ENCODE measurements at regions not wholly inside any gene's neighbourhood (a gene's known extent, or its start where the extent isn't known, plus 50 kb on each side); places are given as distances from the start of the nearest gene placed in this dataset.

- Histone ChIP-seq H2AFZ (no peak overlapping the region), H3K9me2 (ENCODE audit: insufficient read depth) (no peaks in the 10 kb centered on the region), H3K4me3 (no peak overlapping the region), H3K27ac (no peak overlapping the region), H3K27me3 (ENCODE audit: insufficient read depth, low read depth) (no peaks in the 10 kb centered on the region), H3K79me2 (ENCODE audit: low read depth) (no peaks in the 10 kb centered on the region), H3F3A (ENCODE audit: insufficient read depth, low read depth) (no peaks in the 10 kb centered on the region), H3K4me1 (replicated peaks; ENCODE audit: insufficient read depth) (no peaks in the 10 kb centered on the region), H3K36me3 (ENCODE audit: low read depth) (no peaks in the 10 kb centered on the region), H3K4me2 (no peak overlapping the region), H4K20me1 (ENCODE audit: insufficient read depth) (no peaks in the 10 kb centered on the region), H3K9me3 (ENCODE audit: insufficient read depth, low read depth) (no peaks in the 10 kb centered on the region)
- ChIA-PET POLR2A (ENCODE audit: unreplicated experiment) (interaction anchor here (0.5 kb wide), 1 partner anchor 103 kb away, joined by 8 read pairs; no protein-coding TSS in a partner anchor), CTCF (no interaction called here)
- no TSS peak for BruUV-seq (replicated peaks)
- TF ChIP-seq EZH2 (IDR thresholded peaks at IDR 0.05; ENCODE audit: low read depth) = no peak
- peak; percentile 24; the same call in 1 of the 2 replicates for TF ChIP-seq CTCF (conservative IDR thresholded peaks at IDR 0.05)
- intact Hi-C loops (cut with micrococcal nuclease; ENCODE audit: unreplicated experiment) = loop anchor here (10.0 kb wide), 2 partner anchors 173 to 813 kb away; no protein-coding TSS in a partner anchor
- no peak for DNase-seq
Measured at GRCh38 chr4:89482251-89482650, 174.7 kb upstream of the GPRIN3 start.

- no peaks in the 10 kb centered on the region for H3K27me3 ChIP-seq (ENCODE audit: insufficient read depth, low read depth)
- no peaks in the 10 kb centered on the region for H3K36me3 ChIP-seq (ENCODE audit: low read depth)
- H2AFZ ChIP-seq = no peak overlapping the region
- ChIA-PET CTCF (no interaction called here), POLR2A (ENCODE audit: unreplicated experiment) (no interaction called here)
- no peaks in the 10 kb centered on the region for H3K4me1 ChIP-seq (replicated peaks; ENCODE audit: insufficient read depth)
- no peaks in the 10 kb centered on the region for H3F3A ChIP-seq (ENCODE audit: insufficient read depth, low read depth)
- H3K9me3 ChIP-seq (ENCODE audit: insufficient read depth, low read depth) = no peaks in the 10 kb centered on the region
- H3K4me2 ChIP-seq = no peak overlapping the region
- BruUV-seq (replicated peaks) = no TSS peak
- intact Hi-C loops (cut with micrococcal nuclease; ENCODE audit: unreplicated experiment) = no loop called here
- DNase-seq = no peak
- TF ChIP-seq CTCF (conservative IDR thresholded peaks at IDR 0.05) = no peak
- no peaks in the 10 kb centered on the region for H3K9me2 ChIP-seq (ENCODE audit: insufficient read depth)
- H3K27ac ChIP-seq = no peak overlapping the region
- H3K4me3 ChIP-seq = no peak overlapping the region
- no peaks in the 10 kb centered on the region for H3K79me2 ChIP-seq (ENCODE audit: low read depth)
- H4K20me1 ChIP-seq (ENCODE audit: insufficient read depth) = no peaks in the 10 kb centered on the region
Measured at GRCh38 chr4:89469930-89470375, 162.4 kb upstream of the GPRIN3 start.

DNA sequence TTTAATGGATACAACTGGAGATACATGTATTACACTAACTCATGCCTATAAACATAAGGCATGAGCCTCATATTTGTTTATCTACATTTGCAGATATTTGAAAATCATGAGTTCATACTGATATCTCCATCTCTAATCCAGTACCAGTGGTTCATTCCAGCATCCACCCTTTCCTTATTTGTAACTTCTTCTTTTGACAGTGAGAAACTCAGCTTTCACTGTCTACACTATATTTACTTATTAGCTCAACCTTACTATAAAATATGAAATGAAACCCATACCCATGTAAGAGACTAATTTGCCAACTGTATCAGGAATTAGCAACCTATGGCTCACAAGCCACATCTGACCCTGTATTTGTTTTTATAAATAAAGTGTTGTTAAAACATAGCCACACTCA is 161.9 kb upstream of the GPRIN3 start:
- Histone ChIP-seq H3K9me3 (ENCODE audit: insufficient read depth, low read depth) (no peaks in the 10 kb centered on the region), H3F3A (ENCODE audit: insufficient read depth, low read depth) (no peaks in the 10 kb centered on the region), H3K36me3 (ENCODE audit: low read depth) (no peaks in the 10 kb centered on the region), H3K9me2 (ENCODE audit: insufficient read depth) (no peaks in the 10 kb centered on the region), H3K4me3 (no peak overlapping the region), H2AFZ (no peak overlapping the region), H3K4me2 (no peak overlapping the region), H3K79me2 (ENCODE audit: low read depth) (no peaks in the 10 kb centered on the region), H4K20me1 (ENCODE audit: insufficient read depth) (no peaks in the 10 kb centered on the region), H3K27ac (no peak overlapping the region), H3K4me1 (replicated peaks; ENCODE audit: insufficient read depth) (no peaks in the 10 kb centered on the region), H3K27me3 (ENCODE audit: insufficient read depth, low read depth) (no peaks in the 10 kb centered on the region)
- CTCF ChIA-PET = no interaction called here
- BruUV-seq (replicated peaks) = no TSS peak
- DNase-seq = no peak
- POLR2A ChIA-PET (ENCODE audit: unreplicated experiment) = no interaction called here
- intact Hi-C loops (cut with micrococcal nuclease; ENCODE audit: unreplicated experiment) = no loop called here
- TF ChIP-seq CTCF (conservative IDR thresholded peaks at IDR 0.05) (no peak), EZH2 (IDR thresholded peaks at IDR 0.05; ENCODE audit: low read depth) (no peak)
